ENCODE measurements at regions not wholly inside any gene's neighbourhood (a gene's known extent, or its start where the extent isn't known, plus 50 kb on each side); places are given as distances from the start of the nearest gene placed in this dataset.

DNA sequence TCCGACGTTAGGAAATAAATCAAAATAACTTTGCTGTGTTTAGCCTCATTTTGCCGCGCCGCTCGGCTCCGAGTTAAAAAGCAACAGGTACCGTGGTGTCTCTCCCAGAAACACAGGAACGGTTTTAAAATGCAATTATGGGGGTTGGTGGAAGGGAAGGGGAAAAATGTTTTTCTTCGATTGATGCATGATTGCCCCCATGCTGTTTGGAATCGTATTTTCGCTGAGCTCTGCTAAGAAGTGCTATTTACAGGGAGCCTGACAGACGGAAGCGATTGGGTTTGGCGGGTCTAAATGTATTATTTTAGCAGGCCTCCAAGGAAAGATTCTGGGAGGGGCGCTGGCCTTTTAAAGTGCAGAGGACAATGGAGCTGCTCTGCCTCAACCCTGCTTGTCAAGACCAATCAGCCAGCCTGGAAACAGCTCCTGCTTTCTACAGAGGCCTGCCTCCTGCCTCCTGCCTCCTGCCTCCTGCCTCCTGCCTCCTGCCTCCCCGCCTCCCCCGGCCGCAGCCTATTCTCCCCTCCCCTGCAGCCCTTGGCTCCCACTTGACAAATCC lies 156.7 kb upstream of the TLE3 start:
- H3K9me3 ChIP-seq (replicated peaks; ENCODE audit: control insufficient read depth, insufficient read depth, low read depth, low read length), result no peaks in the 10 kb centered on the region
- H4K20me1 ChIP-seq (replicated peaks; ENCODE audit: control insufficient read depth, insufficient read depth, low read length), result no peaks in the 10 kb centered on the region
- no peak overlapping the region for H2AFZ ChIP-seq (ENCODE audit: low read depth, low read length)
- H3K9me1 ChIP-seq (ENCODE audit: control insufficient read depth, insufficient read depth, low read length), result no peaks in the 10 kb centered on the region
- ATAC-seq (no peak), DNase-seq (ENCODE audit: extremely low read depth in 1 of 4, low spot score in 3 of 4) (no peak), FAIRE-seq (no peak)
- no peaks in the 10 kb centered on the region for H3K79me2 ChIP-seq (ENCODE audit: control insufficient read depth, insufficient read depth, low read length)
- H3K36me3 ChIP-seq (ENCODE audit: control insufficient read depth, insufficient read depth, low read length), result no peaks in the 10 kb centered on the region
- CTCF ChIA-PET (ENCODE audit: low intra/inter-chr PET ratio), result no interaction called here
- H3K4me3 ChIP-seq, result no peak overlapping the region
- H3K4me2 ChIP-seq (ENCODE audit: insufficient read depth, low read length), result no peak overlapping the region
- peaks cover 5 to 8% of the 10 kb centered on the region in 2 experiments; a peak in 3 of 5 replicates for H3K4me1 ChIP-seq (replicated peaks in 1 of 2; ENCODE audit: control insufficient read depth in 2 of 2, insufficient read depth in 2 of 2, low read length in 2 of 2)
- in situ Hi-C loops (cut with MboI), result no loop called here
- intact Hi-C loops (cut with micrococcal nuclease), result no loop called here
- TF ChIP-seq, protein P1, sequence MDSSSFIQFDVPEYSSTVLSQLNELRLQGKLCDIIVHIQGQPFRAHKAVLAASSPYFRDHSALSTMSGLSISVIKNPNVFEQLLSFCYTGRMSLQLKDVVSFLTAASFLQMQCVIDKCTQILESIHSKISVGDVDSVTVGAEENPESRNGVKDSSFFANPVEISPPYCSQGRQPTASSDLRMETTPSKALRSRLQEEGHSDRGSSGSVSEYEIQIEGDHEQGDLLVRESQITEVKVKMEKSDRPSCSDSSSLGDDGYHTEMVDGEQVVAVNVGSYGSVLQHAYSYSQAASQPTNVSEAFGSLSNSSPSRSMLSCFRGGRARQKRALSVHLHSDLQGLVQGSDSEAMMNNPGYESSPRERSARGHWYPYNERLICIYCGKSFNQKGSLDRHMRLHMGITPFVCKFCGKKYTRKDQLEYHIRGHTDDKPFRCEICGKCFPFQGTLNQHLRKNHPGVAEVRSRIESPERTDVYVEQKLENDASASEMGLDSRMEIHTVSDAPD (CRISPR knock-in tag; IDR thresholded peaks at IDR 0.05), result no peak
- TF ChIP-seq ZNF699 (CRISPR knock-in tag; IDR thresholded peaks at IDR 0.05; ENCODE audit: insufficient replicate concordance), result no peak
- TF ChIP-seq, protein P2, sequence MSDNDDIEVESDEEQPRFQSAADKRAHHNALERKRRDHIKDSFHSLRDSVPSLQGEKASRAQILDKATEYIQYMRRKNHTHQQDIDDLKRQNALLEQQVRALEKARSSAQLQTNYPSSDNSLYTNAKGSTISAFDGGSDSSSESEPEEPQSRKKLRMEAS (CRISPR knock-in tag; IDR thresholded peaks at IDR 0.05), result no peak
- TF ChIP-seq ZNF445 (CRISPR knock-in tag; IDR thresholded peaks at IDR 0.05; ENCODE audit: low read depth), result no peak
- no peak for TF ChIP-seq ZC3H8 (IDR thresholded peaks at IDR 0.05)
- TF ChIP-seq NCOA1 (IDR thresholded peaks at IDR 0.05; ENCODE audit: low read depth), result no peak
- TF ChIP-seq, protein P3, sequence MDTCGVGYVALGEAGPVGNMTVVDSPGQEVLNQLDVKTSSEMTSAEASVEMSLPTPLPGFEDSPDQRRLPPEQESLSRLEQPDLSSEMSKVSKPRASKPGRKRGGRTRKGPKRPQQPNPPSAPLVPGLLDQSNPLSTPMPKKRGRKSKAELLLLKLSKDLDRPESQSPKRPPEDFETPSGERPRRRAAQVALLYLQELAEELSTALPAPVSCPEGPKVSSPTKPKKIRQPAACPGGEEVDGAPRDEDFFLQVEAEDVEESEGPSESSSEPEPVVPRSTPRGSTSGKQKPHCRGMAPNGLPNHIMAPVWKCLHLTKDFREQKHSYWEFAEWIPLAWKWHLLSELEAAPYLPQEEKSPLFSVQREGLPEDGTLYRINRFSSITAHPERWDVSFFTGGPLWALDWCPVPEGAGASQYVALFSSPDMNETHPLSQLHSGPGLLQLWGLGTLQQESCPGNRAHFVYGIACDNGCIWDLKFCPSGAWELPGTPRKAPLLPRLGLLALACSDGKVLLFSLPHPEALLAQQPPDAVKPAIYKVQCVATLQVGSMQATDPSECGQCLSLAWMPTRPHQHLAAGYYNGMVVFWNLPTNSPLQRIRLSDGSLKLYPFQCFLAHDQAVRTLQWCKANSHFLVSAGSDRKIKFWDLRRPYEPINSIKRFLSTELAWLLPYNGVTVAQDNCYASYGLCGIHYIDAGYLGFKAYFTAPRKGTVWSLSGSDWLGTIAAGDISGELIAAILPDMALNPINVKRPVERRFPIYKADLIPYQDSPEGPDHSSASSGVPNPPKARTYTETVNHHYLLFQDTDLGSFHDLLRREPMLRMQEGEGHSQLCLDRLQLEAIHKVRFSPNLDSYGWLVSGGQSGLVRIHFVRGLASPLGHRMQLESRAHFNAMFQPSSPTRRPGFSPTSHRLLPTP (IDR thresholded peaks at IDR 0.05; ENCODE audit: borderline replicate concordance, extremely low read depth, insufficient read length), result no peak
- TF ChIP-seq PRMT5 (CRISPR knock-in tag; IDR thresholded peaks at IDR 0.05), result no peak
- TF ChIP-seq KDM4B (IDR thresholded peaks at IDR 0.05; ENCODE audit: borderline replicate concordance in 2 of 2, low read depth in 1 of 2), result no peak
- TF ChIP-seq TEAD2 (tag; IDR thresholded peaks at IDR 0.05), result no peak
- H3K27me3 ChIP-seq (ENCODE audit: control insufficient read depth in 2 of 2, insufficient read depth in 2 of 2, low read length in 2 of 2), result peaks cover 28 to 68% of the 10 kb centered on the region in 2 experiments
- BruUV-seq (replicated peaks), result no TSS peak
- POLR2A ChIA-PET, result no interaction called here
- under 1% methylated on average over 16 of the region's 19 CpGs for WGBS (ENCODE audit: insufficient coverage, low coverage, missing lambda C conversion rate)
- no peak overlapping the region for H3K9ac ChIP-seq (ENCODE audit: insufficient read depth in 1 of 2, low read depth in 2 of 2, low read length in 2 of 2)
- H3K27ac ChIP-seq (ENCODE audit: extremely low read depth, low read depth, low read length), result no peak overlapping the region
